Chondrocyte (in vitro differentiated cells): ENCODE measurements at regions not wholly inside any gene's neighbourhood (a gene's known extent, or its start where the extent isn't known, plus 50 kb on each side); places are given as distances from the start of the nearest gene placed in this dataset.
"Not testable (repeated sequence)": the region's sequence is repeated elsewhere in the genome, so short reads cannot be mapped to it uniquely, and the experiment has no call there.

Source experiments
- DNase-seq: peaks from one replicate; pipeline ENCODE4 v3.0.0; 2021; ENCODE audit warnings: mixed read lengths, low spot score
- H3K27ac Mint-ChIP-seq: one replicate; pipeline ENCODE4 v1.8.0; 2021; ENCODE audit warnings: mild to moderate bottlenecking, moderate library complexity, mixed read lengths; ENCODE audit not compliant: unreplicated experiment
- H3K27me3 Mint-ChIP-seq: 2 replicates; pipeline ENCODE4 v1.8.0; 2021; ENCODE audit warnings: low read depth, mixed read lengths
- H3K36me3 Mint-ChIP-seq: 2 replicates; pipeline ENCODE4 v1.8.0; 2021; ENCODE audit warnings: low read depth, mixed read lengths
- H3K4me1 Mint-ChIP-seq: 2 replicates; pipeline ENCODE4 v1.8.0; 2021; ENCODE audit warnings: low read depth, mild to moderate bottlenecking, mixed read lengths
- H3K4me3 Mint-ChIP-seq: one replicate; pipeline ENCODE4 v1.8.0; 2021; ENCODE audit warnings: mild to moderate bottlenecking, moderate library complexity, mixed read lengths; ENCODE audit not compliant: unreplicated experiment
- H3K9me3 Mint-ChIP-seq: 2 replicates; pipeline ENCODE4 v1.8.0; 2021; ENCODE audit warnings: low read depth, mixed read lengths
- TF ChIP-seq, protein P1 (sequence below): fragments of 200-600 bp; sonication (generic); IDR thresholded peaks from 2 replicates; pipeline ENCODE4 v1.5.0; 2021; ENCODE audit warnings: antibody characterized with exemption, mild to moderate bottlenecking, moderate library complexity

DNA sequence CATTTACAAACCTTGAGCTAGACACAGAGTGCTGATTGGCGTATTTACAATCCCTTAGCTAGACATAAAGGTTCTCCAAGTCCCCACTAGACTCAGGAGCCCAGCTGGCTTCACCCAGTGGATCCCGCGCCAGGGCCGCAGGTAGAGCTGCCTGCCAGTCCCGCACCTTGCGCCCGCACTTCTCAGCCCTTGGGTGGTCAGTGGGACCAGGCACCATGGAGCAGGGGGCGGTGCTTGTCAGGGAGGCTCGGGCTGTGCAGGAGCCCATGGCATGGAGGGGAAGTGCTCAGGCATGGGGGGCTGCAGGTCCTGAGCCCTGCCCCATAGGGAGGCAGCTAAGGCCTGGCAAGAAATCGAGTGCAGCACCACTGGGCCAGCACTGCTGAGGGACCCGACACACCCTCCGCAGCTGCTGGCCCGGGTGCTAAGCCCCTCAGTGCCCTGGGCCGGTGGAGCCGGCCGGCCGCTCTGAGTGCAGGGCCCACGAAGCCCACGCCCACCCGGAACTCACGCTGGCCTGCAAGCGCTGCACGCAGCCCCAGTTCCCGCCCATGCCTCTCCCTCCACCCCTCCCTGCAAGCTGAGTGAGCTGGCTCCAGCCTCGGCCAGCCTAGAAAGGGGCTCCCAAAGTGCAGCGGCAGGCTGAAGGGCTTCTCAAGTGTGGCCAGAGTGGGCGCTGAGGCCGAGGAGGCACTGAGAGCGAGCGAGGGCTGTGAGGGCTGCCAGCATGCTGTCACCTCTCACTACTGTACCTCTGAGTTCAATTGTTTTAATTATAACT lies 1213.9 kb downstream of the OTOL1 start:
- Mint-ChIP-seq H3K4me1 (peaks cover 8% of the 10 kb centered on the region), H3K27ac (no peak overlapping the region), H3K27me3 (peaks cover 2% of the 10 kb centered on the region), H3K9me3 (no peaks in the 10 kb centered on the region), H3K36me3 (no peaks in the 10 kb centered on the region), H3K4me3 (no peak overlapping the region)
- TF ChIP-seq, protein P1, sequence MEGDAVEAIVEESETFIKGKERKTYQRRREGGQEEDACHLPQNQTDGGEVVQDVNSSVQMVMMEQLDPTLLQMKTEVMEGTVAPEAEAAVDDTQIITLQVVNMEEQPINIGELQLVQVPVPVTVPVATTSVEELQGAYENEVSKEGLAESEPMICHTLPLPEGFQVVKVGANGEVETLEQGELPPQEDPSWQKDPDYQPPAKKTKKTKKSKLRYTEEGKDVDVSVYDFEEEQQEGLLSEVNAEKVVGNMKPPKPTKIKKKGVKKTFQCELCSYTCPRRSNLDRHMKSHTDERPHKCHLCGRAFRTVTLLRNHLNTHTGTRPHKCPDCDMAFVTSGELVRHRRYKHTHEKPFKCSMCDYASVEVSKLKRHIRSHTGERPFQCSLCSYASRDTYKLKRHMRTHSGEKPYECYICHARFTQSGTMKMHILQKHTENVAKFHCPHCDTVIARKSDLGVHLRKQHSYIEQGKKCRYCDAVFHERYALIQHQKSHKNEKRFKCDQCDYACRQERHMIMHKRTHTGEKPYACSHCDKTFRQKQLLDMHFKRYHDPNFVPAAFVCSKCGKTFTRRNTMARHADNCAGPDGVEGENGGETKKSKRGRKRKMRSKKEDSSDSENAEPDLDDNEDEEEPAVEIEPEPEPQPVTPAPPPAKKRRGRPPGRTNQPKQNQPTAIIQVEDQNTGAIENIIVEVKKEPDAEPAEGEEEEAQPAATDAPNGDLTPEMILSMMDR, result no peak
- DNase-seq, result no peak

DNA sequence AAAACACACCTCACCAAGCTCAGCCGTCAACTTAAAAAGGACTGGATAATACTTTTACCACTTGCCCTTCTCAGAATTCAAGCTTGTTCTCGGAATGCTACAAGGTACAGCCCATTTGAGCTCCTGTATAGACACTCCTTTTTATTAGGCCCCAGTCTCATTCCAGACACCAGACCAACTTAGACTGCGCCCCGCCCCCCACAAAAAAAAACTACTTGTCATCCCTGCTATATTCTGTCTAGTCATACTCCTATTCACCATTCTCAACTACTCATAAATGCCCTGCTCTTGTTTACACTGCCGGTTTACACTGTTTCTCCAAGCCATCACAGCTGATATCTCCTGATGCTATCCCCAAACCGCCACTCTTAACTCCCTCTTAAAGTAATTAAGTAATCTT lies 1220.5 kb downstream of the OTOL1 start:
- H3K9me3 Mint-ChIP-seq, H3K27me3 Mint-ChIP-seq, DNase-seq, H3K36me3 Mint-ChIP-seq, H3K4me3 Mint-ChIP-seq, H3K27ac Mint-ChIP-seq: not testable (repeated sequence)
- H3K4me1 Mint-ChIP-seq, result peaks cover 16% of the 10 kb centered on the region

DNA sequence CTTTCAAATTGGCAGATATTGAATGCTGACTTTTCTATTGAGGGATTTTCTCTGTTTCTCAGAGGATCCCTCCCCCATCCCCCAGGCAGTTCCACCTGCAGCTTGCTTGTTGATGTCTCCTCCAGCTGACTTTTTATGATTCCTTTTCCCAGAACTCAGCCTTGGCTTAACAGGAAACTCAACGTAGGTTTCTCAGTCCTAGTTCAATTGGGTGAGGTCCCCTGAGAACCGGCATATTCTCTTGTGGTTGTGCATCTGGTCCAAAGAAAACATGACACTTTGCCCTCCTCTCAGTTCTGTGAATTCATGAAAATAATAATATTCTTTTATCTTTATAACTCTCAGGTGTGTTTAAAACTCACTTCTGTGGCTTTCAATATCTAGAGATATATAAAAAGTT lies 1222.1 kb downstream of the OTOL1 start:
- H3K36me3 Mint-ChIP-seq, result no peaks in the 10 kb centered on the region
- H3K27me3 Mint-ChIP-seq, result no peaks in the 10 kb centered on the region
- TF ChIP-seq, protein P1, result no peak
- H3K9me3 Mint-ChIP-seq, result no peaks in the 10 kb centered on the region
- H3K27ac Mint-ChIP-seq, result no peak overlapping the region
- H3K4me1 Mint-ChIP-seq, result peaks cover 16% of the 10 kb centered on the region
- no peak for DNase-seq
- H3K4me3 Mint-ChIP-seq, result no peak overlapping the region

DNA sequence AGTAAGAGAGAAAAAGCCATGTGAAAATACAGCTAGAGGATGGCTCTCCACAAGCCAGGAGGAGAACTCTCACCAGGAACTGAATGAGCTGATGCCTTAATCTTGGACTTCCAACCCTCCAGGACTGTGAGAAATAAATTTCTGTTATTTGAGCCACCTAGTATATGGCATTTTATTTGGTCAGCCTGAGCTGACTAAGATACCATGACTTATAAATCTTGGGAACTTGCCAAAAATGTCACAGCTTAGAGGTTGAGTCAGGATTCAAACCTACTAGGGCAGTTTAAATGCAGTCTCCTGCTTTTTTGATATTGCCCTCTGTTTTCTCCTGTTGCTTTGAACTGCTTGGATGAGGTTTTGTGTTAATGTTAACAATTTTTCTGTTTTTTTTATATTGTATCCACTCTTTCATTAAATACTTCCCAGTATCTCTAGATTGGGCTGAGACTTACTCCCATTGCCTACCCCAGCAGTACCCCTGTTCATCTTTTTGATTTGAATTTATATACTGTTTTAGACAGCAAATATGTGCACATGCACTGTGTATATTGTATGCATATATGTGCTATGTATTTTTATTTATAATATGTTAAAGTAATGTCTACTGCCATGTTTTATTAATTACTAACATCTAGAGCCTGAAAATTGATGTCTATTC lies 1223.2 kb downstream of the OTOL1 start:
- Mint-ChIP-seq H3K9me3 (no peaks in the 10 kb centered on the region), H3K4me3 (no peak overlapping the region), H3K27ac (peak overlapping the region; percentile 81), H3K27me3 (no peaks in the 10 kb centered on the region), H3K36me3 (no peaks in the 10 kb centered on the region), H3K4me1 (peaks cover 16% of the 10 kb centered on the region)
- DNase-seq, result no peak
- TF ChIP-seq, protein P1, result no peak

DNA sequence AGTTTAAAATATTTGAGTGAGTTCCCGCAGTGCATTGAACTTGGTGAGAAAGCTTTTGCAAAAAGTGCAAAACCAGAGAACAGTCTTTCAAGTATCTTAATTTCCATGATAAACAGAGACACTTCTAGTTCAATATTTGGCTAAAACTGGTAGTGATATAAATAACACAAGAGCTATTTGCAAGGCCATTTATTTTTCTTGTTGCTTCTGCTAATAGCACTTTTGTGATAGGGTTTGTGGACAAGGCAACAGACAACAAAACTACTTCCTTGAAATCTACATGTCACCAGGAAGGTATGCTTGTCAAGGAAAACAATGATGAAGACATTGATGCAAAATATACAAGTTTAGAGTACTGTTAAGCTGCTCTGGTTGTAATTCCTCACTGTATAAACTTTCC lies 1225.1 kb downstream of the OTOL1 start:
- Mint-ChIP-seq H3K4me1 (peaks cover 16% of the 10 kb centered on the region), H3K36me3 (no peaks in the 10 kb centered on the region), H3K27ac (no peak overlapping the region), H3K27me3 (no peaks in the 10 kb centered on the region), H3K9me3 (no peaks in the 10 kb centered on the region), H3K4me3 (no peak overlapping the region)
- DNase-seq, result no peak
- TF ChIP-seq, protein P1, result no peak
